ENCODE measurements at regions not wholly inside any gene's neighbourhood (a gene's known extent, or its start where the extent isn't known, plus 50 kb on each side); places are given as distances from the start of the nearest gene placed in this dataset.

GRCh38 chr5:74949976-74950375 lies 83.8 kb upstream of the FAM169A start:
- peak overlapping the region in 1 of 3 experiments; percentile 43 for H3K27ac Mint-ChIP-seq
- H3K4me3 Mint-ChIP-seq, result no peak overlapping the region
- peaks cover 14% of the 10 kb centered on the region for H3K4me1 Mint-ChIP-seq
- no peak for TF ChIP-seq CTCF (IDR thresholded peaks at IDR 0.05; ENCODE audit: unreplicated experiment in 3 of 3)
- H3K36me3 Mint-ChIP-seq (ENCODE audit: low read depth), result no peaks in the 10 kb centered on the region
- peaks cover 10% of the 10 kb centered on the region for H3K27me3 Mint-ChIP-seq (ENCODE audit: low read depth)
- no peaks in the 10 kb centered on the region for H3K9me3 Mint-ChIP-seq

- Mint-ChIP-seq H3K27me3 (ENCODE audit: low read depth) (peaks cover 10% of the 10 kb centered on the region), H3K27ac (peak overlapping the region; percentile 14 to 85 (median 15)), H3K36me3 (ENCODE audit: low read depth) (no peaks in the 10 kb centered on the region), H3K4me1 (peaks cover 14% of the 10 kb centered on the region), H3K4me3 (peak overlapping the region in 1 of 3 experiments; percentile 4), H3K9me3 (no peaks in the 10 kb centered on the region)
- no peak for TF ChIP-seq CTCF (IDR thresholded peaks at IDR 0.05; ENCODE audit: unreplicated experiment in 3 of 3)
Observed at GRCh38 chr5:74948031-74948546, 81.9 kb upstream of the FAM169A start.

- no peaks in the 10 kb centered on the region for H3K36me3 Mint-ChIP-seq (ENCODE audit: low read depth)
- H3K27ac Mint-ChIP-seq, result no peak overlapping the region
- H3K4me3 Mint-ChIP-seq, result no peak overlapping the region
- H3K9me3 Mint-ChIP-seq, result no peaks in the 10 kb centered on the region
- no peak for TF ChIP-seq CTCF (IDR thresholded peaks at IDR 0.05; ENCODE audit: unreplicated experiment in 3 of 3)
- H3K27me3 Mint-ChIP-seq (ENCODE audit: low read depth), result peaks cover 10% of the 10 kb centered on the region
- peaks cover 14% of the 10 kb centered on the region for H3K4me1 Mint-ChIP-seq
Observed at GRCh38 chr5:74946471-74946870, 80.3 kb upstream of the FAM169A start.

- Mint-ChIP-seq H3K4me3 (no peak overlapping the region), H3K27ac (no peak overlapping the region), H3K27me3 (ENCODE audit: low read depth) (peaks cover 6% of the 10 kb centered on the region), H3K4me1 (peaks cover 14% of the 10 kb centered on the region), H3K9me3 (no peaks in the 10 kb centered on the region), H3K36me3 (ENCODE audit: low read depth) (no peaks in the 10 kb centered on the region)
- TF ChIP-seq CTCF (IDR thresholded peaks at IDR 0.05; ENCODE audit: unreplicated experiment in 3 of 3), result no peak
Observed at GRCh38 chr5:74945561-74946165, 79.5 kb upstream of the FAM169A start.

GRCh38 chr5:74943905-74944304 lies 77.7 kb upstream of the FAM169A start:
- peak in 2 of 3 experiments; percentile 17 to 18 for TF ChIP-seq CTCF (IDR thresholded peaks at IDR 0.05; ENCODE audit: unreplicated experiment in 3 of 3)
- Mint-ChIP-seq H3K36me3 (ENCODE audit: low read depth) (no peaks in the 10 kb centered on the region), H3K4me3 (no peak overlapping the region), H3K9me3 (no peaks in the 10 kb centered on the region), H3K27me3 (ENCODE audit: low read depth) (peaks cover 4% of the 10 kb centered on the region), H3K27ac (no peak overlapping the region), H3K4me1 (peaks cover 14% of the 10 kb centered on the region)
